Fibroblast of the aortic adventitia (primary cell): ENCODE measurements at regions not wholly inside any gene's neighbourhood (a gene's known extent, or its start where the extent isn't known, plus 50 kb on each side); places are given as distances from the start of the nearest gene placed in this dataset.

Experiments
- DNase-seq: peaks from one replicate; pipeline ENCODE4 v3.0.0-alpha.2; 2010; ENCODE audit warnings: low read depth
- H3K4me3 ChIP-seq: 2 replicates; pipeline ENCODE4 v1.5.1; 2011; ENCODE audit warnings: low read depth, mild to moderate bottlenecking, control low read depth, low read length, moderate library complexity
- TF ChIP-seq, protein P1 (sequence below): IDR thresholded peaks from 2 replicates; pipeline ENCODE4 v1.5.1; 2011; ENCODE audit warnings: mild to moderate bottlenecking, low read length, control low read depth, inconsistent platforms; ENCODE audit not compliant: insufficient read depth

DNA sequence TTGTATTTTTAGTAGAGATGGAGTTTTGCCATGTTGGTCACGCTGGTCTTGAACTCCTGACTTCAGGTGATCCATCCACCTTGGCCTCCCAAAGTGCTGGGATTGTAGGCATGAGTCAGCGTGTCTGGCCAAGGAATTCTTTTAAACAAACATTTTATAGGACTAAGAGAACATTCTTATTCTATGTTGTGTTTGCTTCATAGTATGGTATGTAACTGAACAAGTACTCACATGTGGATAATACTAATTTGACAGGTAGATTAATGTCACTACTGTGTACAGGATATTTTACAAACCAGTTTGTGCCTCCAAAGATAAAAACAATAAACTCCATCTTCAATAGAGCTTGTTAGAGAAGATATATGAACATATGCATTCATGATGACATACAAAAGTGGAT lies 1353.4 kb downstream of the PCDH7 start:
- TF ChIP-seq, protein P1, sequence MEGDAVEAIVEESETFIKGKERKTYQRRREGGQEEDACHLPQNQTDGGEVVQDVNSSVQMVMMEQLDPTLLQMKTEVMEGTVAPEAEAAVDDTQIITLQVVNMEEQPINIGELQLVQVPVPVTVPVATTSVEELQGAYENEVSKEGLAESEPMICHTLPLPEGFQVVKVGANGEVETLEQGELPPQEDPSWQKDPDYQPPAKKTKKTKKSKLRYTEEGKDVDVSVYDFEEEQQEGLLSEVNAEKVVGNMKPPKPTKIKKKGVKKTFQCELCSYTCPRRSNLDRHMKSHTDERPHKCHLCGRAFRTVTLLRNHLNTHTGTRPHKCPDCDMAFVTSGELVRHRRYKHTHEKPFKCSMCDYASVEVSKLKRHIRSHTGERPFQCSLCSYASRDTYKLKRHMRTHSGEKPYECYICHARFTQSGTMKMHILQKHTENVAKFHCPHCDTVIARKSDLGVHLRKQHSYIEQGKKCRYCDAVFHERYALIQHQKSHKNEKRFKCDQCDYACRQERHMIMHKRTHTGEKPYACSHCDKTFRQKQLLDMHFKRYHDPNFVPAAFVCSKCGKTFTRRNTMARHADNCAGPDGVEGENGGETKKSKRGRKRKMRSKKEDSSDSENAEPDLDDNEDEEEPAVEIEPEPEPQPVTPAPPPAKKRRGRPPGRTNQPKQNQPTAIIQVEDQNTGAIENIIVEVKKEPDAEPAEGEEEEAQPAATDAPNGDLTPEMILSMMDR, result no peak
- DNase-seq, result no peak
- H3K4me3 ChIP-seq, result no peak overlapping the region

DNA sequence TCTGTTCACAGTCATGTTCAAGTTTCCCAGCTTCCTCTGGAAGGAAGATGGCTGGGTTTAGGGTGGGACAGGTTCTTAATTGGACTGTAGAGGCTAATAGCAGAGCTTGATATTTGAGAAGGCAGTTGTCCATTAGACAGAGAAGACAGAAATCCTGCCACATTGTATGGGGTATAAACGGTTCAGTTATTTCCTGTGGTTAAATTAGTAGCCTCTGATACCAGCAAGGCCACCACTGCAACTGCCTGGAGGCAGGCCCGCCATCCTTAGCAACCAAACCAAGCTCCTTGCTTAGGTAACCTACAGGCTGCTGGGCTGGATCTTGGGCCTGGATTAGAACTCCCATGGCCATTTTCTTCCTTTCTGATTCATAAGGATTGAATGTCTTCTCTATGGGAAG lies 1367.0 kb downstream of the PCDH7 start:
- no peak overlapping the region for H3K4me3 ChIP-seq
- no peak for DNase-seq
- TF ChIP-seq, protein P1, result no peak

DNA sequence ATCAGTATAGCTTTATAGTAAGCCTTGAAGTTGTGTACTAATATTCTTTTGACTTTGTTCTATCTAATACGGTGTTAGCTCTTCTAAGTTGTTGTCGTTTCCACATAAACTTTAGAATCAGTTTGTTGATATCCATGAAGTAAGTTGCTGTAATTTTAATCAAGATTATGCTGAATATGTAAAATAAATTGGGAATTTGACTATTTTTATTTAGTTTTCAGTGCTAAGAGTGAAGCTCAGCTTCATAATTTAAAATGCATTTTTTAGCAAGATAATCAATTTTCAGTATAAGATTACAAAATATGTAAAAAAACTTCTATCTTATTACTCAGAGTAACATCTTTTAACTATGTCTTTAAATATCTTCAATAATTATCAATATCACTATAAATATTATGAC lies 1374.8 kb downstream of the PCDH7 start:
- no peak for DNase-seq
- TF ChIP-seq, protein P1, result no peak
- no peak overlapping the region for H3K4me3 ChIP-seq

DNA sequence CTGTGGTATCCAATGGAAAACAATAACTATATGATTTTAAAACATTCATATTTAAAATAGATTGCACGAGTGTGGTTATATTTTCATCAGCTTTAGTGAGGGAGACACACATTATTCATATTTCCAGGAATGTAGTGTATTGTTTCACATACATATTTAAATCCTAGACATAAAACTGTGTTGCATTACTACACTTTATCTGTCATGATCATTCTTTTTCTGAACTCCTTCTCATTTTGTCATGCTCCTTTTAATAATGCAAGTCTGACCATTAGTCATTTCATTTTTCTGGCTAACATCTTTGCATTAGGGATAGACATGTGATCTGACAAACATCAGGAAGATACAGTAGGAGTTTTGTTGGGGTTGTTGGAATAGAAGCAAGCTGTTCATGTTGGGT lies 1382.7 kb downstream of the PCDH7 start:
- no peak overlapping the region for H3K4me3 ChIP-seq
- TF ChIP-seq, protein P1, result no peak
- peak; percentile 35 for DNase-seq

DNA sequence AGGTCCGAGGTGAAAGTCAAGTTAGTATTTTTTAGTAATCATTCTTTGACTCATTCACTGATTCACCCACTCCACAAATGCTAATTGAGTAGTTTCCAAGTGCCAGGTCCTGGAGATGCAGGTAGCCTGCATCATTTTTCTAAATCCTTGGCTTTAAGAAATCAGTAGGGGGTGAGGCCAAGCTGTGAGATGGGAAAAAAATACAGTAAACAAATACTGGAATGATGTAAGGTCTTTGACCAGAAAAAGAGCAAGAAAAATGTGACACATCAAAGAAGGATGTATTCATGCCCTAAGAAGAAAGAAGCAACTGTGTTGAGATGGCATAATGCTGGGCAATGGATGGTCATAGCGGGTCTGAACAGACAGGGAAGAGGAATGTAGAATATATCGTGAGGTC lies 1386.6 kb downstream of the PCDH7 start:
- no peak for DNase-seq
- H3K4me3 ChIP-seq, result no peak overlapping the region
- TF ChIP-seq, protein P1, result no peak

DNA sequence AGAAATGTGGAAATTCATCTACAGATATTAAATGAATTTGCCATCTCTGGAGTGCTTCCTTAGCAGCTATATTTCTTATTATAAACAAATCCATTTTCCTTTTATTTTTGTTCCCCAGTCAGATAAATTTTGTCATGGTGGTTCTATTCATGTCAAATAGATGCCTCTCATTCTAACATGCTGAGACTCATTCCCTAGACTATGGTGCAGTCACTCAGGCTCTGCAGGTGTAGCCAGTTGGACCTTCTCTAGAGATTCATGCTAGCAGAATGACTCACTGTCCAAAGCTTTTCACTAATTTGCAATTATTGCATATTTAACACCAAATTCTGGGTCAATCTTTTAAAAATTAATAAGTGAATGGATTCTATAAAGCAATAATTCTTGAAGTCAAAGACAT lies 1392.7 kb downstream of the PCDH7 start:
- H3K4me3 ChIP-seq, result no peak overlapping the region
- no peak for DNase-seq
- TF ChIP-seq, protein P1, result no peak

DNA sequence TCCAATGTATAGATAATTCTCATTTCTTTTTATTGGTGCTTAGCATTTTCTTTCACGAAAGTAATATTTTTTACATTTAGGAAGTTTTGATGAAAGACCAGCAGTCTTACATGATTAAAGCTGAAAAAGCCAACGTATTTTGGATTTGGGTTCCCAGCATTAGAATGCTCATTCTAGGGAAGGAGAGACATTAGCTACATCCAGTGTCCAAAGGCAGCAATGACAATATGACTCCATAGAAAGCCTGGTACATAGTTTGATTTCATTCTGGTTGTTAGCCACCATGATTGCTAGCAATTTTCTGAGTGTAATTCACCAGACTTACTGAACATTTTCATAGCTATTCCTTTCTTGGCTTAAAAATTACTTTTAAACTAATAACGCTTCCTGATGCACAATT lies 1397.5 kb downstream of the PCDH7 start:
- H3K4me3 ChIP-seq, result no peak overlapping the region
- no peak for DNase-seq
- TF ChIP-seq, protein P1, result no peak
